ENCODE measurements at regions not wholly inside any gene's neighbourhood (a gene's known extent, or its start where the extent isn't known, plus 50 kb on each side); places are given as distances from the start of the nearest gene placed in this dataset.

DNA sequence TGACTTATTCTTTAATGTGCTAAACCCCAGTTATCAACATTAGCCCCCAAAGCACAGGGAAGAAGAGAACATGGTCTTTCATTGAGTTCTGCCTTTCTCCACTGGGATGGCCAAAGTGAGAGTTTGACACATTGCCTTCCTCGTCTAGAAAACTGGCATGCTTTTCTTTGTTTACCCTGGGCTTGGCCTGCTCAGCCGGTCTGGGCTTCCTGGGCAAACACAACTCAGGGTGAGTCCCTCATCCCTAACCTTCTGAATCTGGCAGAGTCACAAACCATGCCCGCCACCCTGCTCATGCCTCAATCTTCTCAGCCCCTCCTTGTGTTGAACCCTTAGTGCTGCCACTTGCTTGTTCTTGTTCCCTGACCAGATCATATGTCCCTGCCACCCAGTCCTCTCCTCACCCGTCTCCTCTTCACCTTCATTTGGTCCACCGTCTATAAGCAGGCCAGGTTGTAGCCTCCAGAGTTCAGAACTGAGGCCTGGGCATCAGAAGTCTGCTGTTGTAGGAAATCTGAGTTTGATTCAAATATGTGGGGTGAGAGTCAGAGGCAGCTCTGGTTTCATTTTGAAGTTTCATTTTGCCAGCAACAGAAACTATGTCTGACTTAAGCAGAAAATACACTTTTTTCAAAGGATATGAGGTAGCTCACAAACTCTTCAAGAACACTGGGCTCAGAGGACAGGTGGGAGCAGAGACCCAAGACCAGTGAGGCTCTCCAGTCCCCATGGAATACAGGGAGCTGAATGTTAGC, 217.6 kb downstream of the NDUFS4 start:
- TF ChIP-seq, protein P1, sequence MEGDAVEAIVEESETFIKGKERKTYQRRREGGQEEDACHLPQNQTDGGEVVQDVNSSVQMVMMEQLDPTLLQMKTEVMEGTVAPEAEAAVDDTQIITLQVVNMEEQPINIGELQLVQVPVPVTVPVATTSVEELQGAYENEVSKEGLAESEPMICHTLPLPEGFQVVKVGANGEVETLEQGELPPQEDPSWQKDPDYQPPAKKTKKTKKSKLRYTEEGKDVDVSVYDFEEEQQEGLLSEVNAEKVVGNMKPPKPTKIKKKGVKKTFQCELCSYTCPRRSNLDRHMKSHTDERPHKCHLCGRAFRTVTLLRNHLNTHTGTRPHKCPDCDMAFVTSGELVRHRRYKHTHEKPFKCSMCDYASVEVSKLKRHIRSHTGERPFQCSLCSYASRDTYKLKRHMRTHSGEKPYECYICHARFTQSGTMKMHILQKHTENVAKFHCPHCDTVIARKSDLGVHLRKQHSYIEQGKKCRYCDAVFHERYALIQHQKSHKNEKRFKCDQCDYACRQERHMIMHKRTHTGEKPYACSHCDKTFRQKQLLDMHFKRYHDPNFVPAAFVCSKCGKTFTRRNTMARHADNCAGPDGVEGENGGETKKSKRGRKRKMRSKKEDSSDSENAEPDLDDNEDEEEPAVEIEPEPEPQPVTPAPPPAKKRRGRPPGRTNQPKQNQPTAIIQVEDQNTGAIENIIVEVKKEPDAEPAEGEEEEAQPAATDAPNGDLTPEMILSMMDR (IDR thresholded peaks at IDR 0.05): no peak

DNA sequence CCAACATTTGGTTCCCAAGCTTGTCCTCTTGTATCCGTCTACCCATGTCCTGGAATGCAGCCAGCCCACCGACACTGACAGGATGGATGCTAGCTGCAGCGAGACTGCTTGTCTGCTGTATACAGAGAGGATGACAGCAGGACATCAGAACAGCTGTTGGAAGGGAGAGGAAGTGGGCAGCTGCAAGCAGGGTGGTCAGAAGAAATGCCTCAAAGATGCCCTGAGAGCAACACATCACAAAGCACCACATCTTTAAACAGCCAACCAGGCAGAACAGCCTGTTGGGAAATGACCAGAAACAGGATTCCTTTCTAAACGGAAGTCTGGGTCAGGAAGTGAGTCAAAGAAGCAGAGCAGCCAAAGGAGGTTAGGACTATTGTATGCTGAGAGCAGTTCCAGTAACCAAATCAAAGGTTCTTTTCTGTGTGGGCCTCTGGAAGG, 219.1 kb downstream of the NDUFS4 start:
- H3K9me3 Mint-ChIP-seq (ENCODE audit: unreplicated experiment): no peaks in the 10 kb centered on the region
- no peak for DNase-seq (ENCODE audit: extremely low spot score, unreplicated experiment)
- no peaks in the 10 kb centered on the region for H3K36me3 Mint-ChIP-seq (ENCODE audit: unreplicated experiment)
- H3K27me3 Mint-ChIP-seq (ENCODE audit: unreplicated experiment): peaks cover 10% of the 10 kb centered on the region
- no peak overlapping the region for H3K4me3 Mint-ChIP-seq (ENCODE audit: unreplicated experiment)
- peaks cover 6% of the 10 kb centered on the region for H3K4me1 Mint-ChIP-seq (ENCODE audit: unreplicated experiment)
- no peak overlapping the region for H3K27ac Mint-ChIP-seq (ENCODE audit: unreplicated experiment)
- TF ChIP-seq, protein P1 (IDR thresholded peaks at IDR 0.05): no peak

More for the DNA sequence above, 217.6 kb downstream of the NDUFS4 start:
- Mint-ChIP-seq H3K27ac (ENCODE audit: unreplicated experiment) (no peak overlapping the region), H3K36me3 (ENCODE audit: unreplicated experiment) (no peaks in the 10 kb centered on the region), H3K4me1 (ENCODE audit: unreplicated experiment) (peaks cover 6% of the 10 kb centered on the region), H3K4me3 (ENCODE audit: unreplicated experiment) (no peak overlapping the region), H3K27me3 (ENCODE audit: unreplicated experiment) (peaks cover 18% of the 10 kb centered on the region), H3K9me3 (ENCODE audit: unreplicated experiment) (no peaks in the 10 kb centered on the region)
- no peak for DNase-seq (ENCODE audit: extremely low spot score, unreplicated experiment)

DNA sequence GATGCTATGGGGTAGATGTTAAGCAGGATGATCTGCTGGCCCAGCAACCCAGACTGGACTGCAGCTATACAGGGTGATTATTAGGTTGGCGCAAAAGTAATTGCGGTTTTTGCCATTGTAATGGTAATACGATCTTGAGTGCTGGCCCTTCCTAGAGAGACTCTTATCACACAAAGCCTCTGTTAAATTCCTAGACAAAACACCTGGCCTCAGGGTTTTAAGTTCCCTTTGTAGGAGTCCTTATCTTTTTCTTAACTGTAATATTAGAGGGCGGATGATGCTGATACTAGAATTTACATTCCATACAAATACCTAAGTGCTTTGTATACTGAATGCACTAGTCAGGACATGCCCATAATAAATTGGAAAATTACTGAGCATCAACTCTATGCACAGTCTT, 222.2 kb downstream of the NDUFS4 start:
- Mint-ChIP-seq H3K4me3 (ENCODE audit: unreplicated experiment) (no peak overlapping the region), H3K36me3 (ENCODE audit: unreplicated experiment) (no peaks in the 10 kb centered on the region), H3K4me1 (ENCODE audit: unreplicated experiment) (peaks cover 6% of the 10 kb centered on the region), H3K9me3 (ENCODE audit: unreplicated experiment) (no peaks in the 10 kb centered on the region), H3K27me3 (ENCODE audit: unreplicated experiment) (peaks cover 13% of the 10 kb centered on the region), H3K27ac (ENCODE audit: unreplicated experiment) (no peak overlapping the region)
- DNase-seq (ENCODE audit: extremely low spot score, unreplicated experiment): no peak
- TF ChIP-seq, protein P1 (IDR thresholded peaks at IDR 0.05): no peak

DNA sequence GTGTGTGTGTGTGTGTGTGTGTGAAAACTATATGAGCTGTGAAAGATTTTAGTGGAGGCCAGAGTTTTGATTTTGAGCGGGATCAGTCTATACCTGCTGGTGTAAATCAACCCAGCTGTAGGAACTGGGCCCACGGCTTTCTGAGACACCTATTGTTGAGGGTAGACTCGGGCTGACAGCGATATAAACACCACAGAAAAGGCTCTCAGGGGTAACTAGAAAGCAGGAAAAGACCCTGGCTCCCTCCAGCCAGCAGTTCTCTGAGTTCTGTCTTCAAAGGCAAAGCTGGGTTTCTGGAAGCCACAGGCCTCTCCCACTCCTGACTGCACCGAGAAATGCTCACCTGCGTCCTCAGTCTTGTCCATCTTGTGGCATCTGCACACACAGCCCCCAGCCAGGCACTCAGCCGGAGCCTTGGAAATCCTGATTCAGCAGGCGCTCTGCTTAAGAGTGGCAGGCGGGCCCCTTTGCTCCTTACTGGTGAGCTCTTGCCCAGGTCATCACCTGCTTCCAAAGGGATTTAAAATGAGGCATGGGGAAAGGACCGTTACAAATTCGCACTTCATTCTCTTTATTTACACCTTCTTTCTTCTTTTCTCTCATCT, 223.3 kb downstream of the NDUFS4 start:
- H3K4me1 Mint-ChIP-seq (ENCODE audit: unreplicated experiment): peaks cover 6% of the 10 kb centered on the region
- H3K4me3 Mint-ChIP-seq (ENCODE audit: unreplicated experiment): no peak overlapping the region
- peaks cover 2% of the 10 kb centered on the region for H3K36me3 Mint-ChIP-seq (ENCODE audit: unreplicated experiment)
- peaks cover 13% of the 10 kb centered on the region for H3K27me3 Mint-ChIP-seq (ENCODE audit: unreplicated experiment)
- no peak overlapping the region for H3K27ac Mint-ChIP-seq (ENCODE audit: unreplicated experiment)
- H3K9me3 Mint-ChIP-seq (ENCODE audit: unreplicated experiment): peaks cover 8% of the 10 kb centered on the region
- DNase-seq (ENCODE audit: extremely low spot score, unreplicated experiment): no peak
- TF ChIP-seq, protein P1 (IDR thresholded peaks at IDR 0.05): no peak

DNA sequence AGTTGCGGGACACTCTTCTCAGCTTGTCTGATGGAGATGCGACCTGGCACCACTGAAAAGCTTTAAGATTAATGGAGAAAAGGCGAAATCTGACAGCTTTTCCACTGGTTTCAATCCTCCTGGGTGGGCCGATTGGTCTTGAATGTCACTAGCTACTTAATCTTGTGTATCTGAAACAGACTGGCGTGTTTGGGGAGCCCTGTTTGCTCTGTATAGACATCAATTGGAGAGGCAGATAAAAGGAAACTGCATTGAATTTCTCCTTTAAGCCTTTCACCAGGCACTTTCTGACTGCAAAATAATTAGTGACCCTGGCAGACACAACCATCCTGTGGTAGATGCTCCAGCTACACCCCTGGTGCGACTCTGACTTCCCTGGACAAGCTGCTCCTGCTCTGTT, 224.2 kb downstream of the NDUFS4 start:
- peaks cover 13% of the 10 kb centered on the region for H3K27me3 Mint-ChIP-seq (ENCODE audit: unreplicated experiment)
- H3K4me1 Mint-ChIP-seq (ENCODE audit: unreplicated experiment): peaks cover 3% of the 10 kb centered on the region
- no peak overlapping the region for H3K4me3 Mint-ChIP-seq (ENCODE audit: unreplicated experiment)
- DNase-seq (ENCODE audit: extremely low spot score, unreplicated experiment): no peak
- H3K9me3 Mint-ChIP-seq (ENCODE audit: unreplicated experiment): peaks cover 8% of the 10 kb centered on the region
- TF ChIP-seq, protein P1 (IDR thresholded peaks at IDR 0.05): no peak
- H3K36me3 Mint-ChIP-seq (ENCODE audit: unreplicated experiment): peaks cover 2% of the 10 kb centered on the region
- H3K27ac Mint-ChIP-seq (ENCODE audit: unreplicated experiment): no peak overlapping the region

Measured in osteocyte (in vitro differentiated cells).